ENCODE measurements at regions not wholly inside any gene's neighbourhood (a gene's known extent, or its start where the extent isn't known, plus 50 kb on each side); places are given as distances from the start of the nearest gene placed in this dataset.
"Not testable (repeated sequence)": the region's sequence is repeated elsewhere in the genome, so short reads cannot be mapped to it uniquely, and the experiment has no call there.

DNA sequence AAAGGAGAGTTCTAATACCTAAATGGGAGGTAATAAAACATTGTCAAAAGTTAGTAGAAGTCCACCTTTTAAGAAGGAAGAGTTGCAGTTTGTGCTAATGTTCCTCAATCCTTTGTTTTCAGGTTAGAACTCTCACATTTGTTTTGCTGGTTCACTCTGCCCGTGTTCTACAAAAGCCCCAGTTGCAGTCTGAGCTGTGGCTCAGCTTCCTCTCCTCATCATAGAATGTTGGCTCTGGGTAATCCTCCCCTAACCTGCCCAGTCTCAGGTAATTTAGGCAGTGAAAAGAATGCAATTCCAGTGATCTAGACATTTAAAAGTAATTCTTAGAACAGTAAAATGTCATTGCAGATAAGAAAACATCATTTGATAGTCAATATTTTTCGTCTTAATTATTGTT is 1410.4 kb upstream of the ZEB2 start:
- no peak for DNase-seq

DNA sequence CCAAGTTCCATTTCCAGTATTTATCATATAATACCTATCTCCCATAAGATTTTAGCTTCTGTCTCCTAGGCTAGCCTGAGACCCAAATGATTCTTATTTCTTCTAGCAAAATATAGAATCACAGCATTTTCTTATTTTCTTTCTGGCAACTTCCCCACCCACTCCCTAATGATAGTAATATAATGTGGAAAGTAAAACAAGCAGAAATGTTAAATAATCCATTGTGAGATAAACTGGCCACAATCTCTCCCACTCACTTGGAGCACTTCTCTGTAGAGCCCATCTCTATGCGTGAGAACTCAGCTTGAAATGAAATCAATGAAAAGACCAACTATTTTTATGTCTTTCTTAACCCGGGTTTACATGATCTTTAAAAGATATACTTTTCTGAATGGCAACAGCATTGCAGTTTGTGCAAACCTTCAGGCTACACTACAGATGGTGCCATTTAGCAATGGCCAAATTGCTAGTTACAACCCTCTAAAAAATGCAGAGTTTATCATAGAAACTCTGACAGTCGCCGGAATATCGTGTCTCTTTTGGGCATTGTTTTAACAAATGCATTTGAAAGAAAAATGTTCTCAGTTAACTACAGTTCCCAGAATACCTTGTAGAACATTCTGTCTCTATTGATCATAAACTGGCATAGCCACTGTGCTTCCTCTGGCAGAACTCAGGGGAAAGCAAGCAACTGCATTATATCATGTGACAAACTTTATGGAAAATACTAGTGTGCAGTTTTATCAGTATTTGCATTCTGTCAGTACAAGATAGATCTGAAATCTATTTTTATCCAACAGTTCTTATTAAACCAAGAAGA is 1407.4 kb upstream of the ZEB2 start:
- no peak for DNase-seq

DNA sequence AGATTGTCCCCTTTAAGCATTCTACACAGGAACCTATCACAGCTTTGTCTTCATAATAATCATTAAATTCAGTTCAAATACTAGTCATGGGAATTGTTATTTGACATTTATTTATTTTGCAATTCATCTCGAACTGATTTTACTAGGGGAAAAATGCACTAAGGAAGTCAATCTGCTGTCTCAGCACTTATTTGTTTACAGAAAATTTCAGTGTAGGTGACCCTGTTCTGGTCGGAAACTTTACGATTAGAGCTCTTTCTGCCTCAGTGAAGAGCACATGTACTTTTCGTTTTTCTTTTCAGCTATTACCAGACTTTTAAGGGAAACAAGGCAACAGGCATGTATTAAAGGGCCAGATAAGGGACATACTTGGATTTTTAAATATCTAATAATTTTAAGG is 1405.7 kb upstream of the ZEB2 start:
- DNase-seq, result no peak

- DNase-seq, result no peak
Observed at GRCh38 chr2:145919477-145919876, 1399.6 kb upstream of the ZEB2 start.

DNA sequence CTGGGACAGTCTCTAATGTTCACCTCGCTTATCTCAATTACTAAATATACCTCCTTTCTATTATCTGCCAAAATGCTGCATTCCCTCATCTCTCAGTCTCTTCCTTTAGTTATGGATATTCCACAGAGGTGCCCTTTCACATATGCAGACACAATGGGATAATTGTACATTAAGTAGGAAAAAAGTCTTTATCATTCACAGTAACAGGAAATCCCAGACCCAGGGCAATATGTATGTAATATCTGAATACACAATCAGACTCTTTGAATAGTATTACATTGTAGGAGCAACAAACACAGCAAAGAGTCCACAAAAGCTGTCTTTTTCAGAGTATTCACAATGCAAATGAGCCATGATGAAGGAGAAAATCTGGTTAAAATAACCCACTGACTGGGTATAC is 1399.0 kb upstream of the ZEB2 start:
- no peak for DNase-seq

DNA sequence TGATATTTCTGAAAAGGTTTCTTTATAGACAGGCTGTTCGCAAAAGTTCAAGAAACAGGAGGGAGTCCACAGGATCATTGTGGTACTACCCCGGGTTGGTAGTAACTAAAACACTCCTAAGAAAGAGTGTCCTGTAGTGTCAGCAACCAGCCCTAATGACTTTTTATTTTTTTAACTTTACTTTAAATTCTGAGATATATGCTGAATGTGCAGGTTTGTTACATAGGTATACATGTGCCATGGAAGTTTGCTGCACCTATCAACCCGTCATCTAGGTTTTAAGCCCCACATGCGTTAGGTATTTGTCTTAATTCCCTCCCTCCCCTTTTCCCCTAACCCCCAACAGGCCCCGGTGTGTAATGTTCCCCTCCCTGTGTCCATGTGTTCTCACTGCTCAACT is 1396.9 kb upstream of the ZEB2 start:
- no peak for DNase-seq

GRCh38 chr2:145914716-145915115 is 1394.8 kb upstream of the ZEB2 start:
- no peak for DNase-seq

GRCh38 chr2:145910416-145910815 is 1390.5 kb upstream of the ZEB2 start:
- no peak for DNase-seq

DNA sequence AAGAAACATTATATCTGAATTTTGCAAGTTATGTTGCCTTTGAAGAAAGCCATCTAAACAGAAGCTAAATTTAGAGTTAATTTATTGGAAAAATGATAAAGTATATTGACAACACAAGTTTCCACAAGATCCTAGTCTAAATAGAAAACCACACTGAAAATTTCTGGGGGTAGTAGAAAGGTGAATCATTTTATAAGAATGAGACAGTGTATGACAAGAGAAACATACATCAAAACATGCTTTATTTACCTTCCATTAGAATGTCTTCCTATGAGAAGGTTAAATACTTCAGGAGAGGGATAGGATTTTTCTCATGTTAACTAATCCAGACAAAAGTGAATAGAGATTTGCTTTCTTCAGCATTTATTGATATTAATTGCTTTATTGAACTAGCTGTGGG is 1389.8 kb upstream of the ZEB2 start:
- DNase-seq, result no peak

DNA sequence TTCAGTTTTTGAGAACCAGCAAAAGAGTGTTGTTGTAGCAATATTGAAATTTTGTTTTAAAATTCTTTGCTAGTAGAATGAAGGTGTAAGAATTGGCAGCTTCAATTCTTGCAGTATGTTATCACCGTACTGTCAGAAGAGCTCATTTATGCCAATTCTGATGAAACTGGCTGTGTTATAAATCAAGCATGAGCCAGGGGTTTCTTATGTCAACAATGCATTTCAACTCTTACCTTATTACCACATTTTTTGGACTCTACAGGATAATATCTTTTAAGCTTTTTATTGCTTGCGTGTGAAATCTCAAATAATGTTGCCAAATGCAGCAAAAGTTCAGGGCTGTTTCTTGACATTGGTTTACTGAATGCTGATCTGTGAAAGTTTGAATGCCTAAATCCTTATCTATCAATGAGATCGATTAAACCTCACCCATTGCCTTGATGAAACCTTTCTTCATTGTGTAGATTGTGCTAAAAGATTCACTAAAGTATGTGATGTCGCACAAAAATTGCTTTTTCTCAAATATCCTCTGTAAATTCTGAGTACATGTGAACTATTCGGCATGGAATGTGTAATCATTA is 1389.3 kb upstream of the ZEB2 start:
- no peak for DNase-seq

- no peak for DNase-seq
Observed at GRCh38 chr2:145906354-145906753, 1386.4 kb upstream of the ZEB2 start.

DNA sequence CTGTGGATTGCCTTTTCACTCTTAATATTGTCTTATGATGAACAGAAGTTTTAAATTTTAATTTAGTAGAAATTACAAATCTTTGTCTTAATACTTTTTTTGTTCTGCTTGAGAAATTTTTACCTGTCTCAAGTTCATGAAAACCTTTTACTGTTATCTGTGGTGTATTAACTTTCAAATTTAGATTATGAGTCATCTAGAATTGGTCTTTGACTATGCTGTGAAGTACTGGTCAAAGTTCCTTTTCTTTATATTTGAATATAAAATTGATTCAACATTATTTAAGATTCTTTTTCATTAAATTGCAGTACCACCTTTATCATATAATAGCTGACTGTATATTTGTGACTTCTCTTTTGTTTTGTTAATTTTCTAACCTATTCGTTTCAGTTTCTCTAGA is 1385.5 kb upstream of the ZEB2 start:
- DNase-seq, result no peak

GRCh38 chr2:145897151-145897550 is 1377.2 kb upstream of the ZEB2 start:
- no peak for DNase-seq

DNA sequence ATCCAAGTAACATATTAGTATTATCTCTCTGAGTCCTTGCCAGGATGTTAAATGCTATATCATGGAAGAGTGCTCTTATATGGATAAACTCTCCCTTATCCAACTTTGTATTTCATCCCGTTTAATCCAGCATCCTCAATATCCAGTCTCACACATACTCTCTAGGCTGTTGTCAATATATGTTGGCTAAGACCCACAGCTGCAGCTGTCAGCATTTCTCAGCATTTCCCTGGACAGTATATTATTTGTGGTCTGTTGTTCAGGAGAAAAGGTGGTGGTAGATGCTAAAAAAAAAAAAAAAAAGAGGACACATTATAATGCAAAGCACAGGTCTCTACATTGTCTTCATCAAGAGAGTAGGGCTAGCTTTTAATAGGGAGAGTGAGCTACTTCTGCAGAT is 1368.0 kb upstream of the ZEB2 start:
- DNase-seq, result no peak

DNA sequence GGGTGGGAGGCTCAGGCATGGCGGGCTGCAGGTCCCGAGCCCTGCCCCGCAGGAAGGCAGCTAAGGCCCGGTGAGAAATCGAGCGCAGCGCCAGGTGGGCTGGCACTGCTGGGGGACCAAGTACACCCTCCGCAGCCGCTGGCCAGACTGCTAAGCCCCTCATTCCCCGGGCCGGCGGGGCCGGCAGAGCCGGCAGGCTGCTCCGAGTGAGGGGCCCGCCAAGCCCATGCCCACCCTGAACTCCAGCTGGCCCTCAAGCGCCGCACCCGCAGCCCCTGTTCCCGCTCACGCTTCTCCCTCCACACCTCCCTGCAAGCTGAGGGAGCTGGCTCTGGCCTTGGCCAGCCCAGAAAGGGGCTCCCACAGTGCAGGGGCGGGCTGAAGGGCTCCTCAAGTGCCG is 1361.1 kb upstream of the ZEB2 start:
- DNase-seq, result not testable (repeated sequence)

DNA sequence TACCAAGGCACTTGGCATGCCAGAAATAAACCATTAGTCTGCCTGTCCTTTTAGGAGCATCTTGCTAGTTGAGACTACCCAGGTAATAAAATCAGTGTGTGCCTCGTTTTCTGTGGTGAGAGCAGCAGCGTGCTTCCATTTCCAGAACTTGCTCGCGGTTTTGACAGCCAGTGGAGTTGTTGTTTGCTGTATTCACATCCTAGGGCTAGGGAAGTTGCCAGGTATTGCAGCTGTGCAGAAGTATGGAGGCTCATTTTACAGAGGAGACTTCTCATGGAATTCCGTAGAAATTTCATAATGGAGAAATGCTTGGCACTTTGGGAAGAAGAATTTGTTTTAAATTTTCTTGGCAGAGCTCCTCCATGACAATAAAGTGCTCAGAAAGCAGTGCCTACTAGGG is 1355.1 kb upstream of the ZEB2 start:
- DNase-seq, result no peak

GRCh38 chr2:145874466-145874865 is 1354.5 kb upstream of the ZEB2 start:
- DNase-seq, result no peak

- no peak for DNase-seq
Observed at GRCh38 chr2:145864501-145864900, 1344.6 kb upstream of the ZEB2 start.

- no peak for DNase-seq
Observed at GRCh38 chr2:145861940-145862339, 1342.0 kb upstream of the ZEB2 start.

GRCh38 chr2:145860083-145860482 is 1340.2 kb upstream of the ZEB2 start:
- no peak for DNase-seq

DNA sequence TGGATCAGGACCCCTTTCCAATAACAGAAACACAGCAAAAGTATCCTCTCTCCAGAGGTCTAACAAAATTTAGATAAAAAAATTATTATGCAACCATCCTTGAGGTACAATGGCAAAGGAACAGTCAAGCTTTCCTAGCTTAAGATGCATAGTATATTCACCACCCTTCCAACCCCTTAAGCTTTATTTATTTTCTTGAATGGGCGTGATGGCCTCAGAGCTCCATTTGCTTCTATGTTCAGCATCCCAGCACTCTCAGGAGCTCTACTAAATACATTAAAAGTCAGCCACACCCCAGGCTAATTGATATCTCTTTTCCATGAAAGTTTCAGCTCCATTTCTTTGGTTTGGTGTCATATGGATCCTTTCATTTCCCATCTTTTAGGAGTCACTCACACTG is 1335.2 kb upstream of the ZEB2 start:
- DNase-seq, result no peak

DNA sequence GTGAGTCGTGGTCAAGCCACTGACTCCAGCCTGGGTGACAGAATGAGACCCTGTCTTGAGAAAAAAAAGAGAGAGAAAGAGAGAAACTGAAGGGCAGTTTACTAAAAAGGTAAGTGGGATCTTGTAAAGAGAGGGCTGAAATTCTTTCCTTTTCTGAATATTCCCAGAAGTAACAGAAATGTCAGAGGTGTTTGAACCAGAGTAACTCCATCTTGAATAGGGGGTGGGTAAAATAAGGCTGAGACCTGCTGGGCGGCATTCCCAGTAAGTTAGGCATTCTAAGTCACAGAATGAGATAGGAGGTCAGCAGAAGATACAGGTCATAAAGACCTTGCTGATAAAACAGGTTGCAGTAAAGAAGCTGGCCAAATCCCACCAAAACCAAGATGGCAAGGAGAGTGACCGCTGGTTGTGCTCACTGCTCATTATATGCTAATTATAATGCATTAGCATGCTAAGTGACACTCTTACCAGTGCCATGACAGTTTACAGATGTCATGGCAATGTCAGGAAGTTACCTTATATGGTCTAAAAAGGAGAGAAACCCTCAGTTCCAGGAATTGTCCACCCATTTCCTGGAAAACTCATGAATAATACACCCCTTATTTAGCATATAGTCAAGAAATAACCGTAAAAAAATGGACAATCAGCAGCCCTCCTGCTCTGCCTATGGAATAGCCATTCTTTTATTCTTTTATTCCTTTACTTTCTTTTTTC is 1334.3 kb upstream of the ZEB2 start:
- DNase-seq, result no peak

DNA sequence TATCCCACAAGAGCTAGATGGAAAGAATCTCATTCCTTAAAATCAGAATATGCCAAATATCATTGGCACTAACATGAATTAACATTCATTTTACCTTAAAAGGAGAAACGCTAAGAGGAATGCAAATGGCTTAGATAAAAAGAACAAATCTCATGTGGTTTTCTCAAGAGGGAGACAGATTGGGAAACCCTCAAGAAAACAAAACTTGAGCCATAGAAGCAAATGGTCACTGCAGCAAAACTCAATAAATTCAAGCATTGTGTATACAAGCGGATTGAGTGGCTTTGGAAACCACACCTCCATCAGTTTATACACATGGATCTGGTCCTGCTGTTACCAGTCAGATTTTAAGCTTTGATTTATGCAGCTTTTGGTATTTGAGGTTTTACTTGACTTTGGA is 1331.8 kb upstream of the ZEB2 start:
- DNase-seq, result no peak

- no peak for DNase-seq
Observed at GRCh38 chr2:145849466-145849865, 1329.5 kb upstream of the ZEB2 start.

Data from activated gamma-delta T cell (primary cell).